Gastroesophageal sphincter (tissue), 4 donors: ENCODE measurements at regions not wholly inside any gene's neighbourhood (a gene's known extent, or its start where the extent isn't known, plus 50 kb on each side); places are given as distances from the start of the nearest gene placed in this dataset.

Experiments
- ATAC-seq: fragments of 150-250 bp; one replicate; pipeline ENCODE4 v1.9.1; 2016; ENCODE audit warnings: mild to moderate bottlenecking, moderate library complexity
- H3K27ac ChIP-seq, 4 donors: fragments of 200-600 bp; sonication (generic) in 3 of 4; 1 replicate in 3 of 4; 2 replicates in 1 of 4; pipeline ENCODE4 v1.5.1; 2016 to 2019
- H3K27me3 ChIP-seq: fragments of 200-600 bp; sonication (generic); one replicate; pipeline ENCODE4 v1.5.1; 2019
- H3K36me3 ChIP-seq, 2 donors: fragments of 200-600 bp; sonication (generic); one replicate each; pipeline ENCODE4 v1.5.1; 2019; ENCODE audit warnings: control low read depth in 1 of 2
- H3K4me1 ChIP-seq, 3 donors: fragments of 200-600 bp; sonication (generic); 1 replicate in 2 of 3; 2 replicates in 1 of 3; pipeline ENCODE4 v1.5.1; 2016 to 2019; ENCODE audit warnings: control low read depth in 2 of 3
- H3K4me3 ChIP-seq, 2 donors: fragments of 200-600 bp; sonication (generic); one replicate each; pipeline ENCODE4 v1.5.1; 2019; ENCODE audit warnings: mild to moderate bottlenecking in 1 of 2, moderate library complexity in 1 of 2
- H3K9me3 ChIP-seq, 3 donors: fragments of 200-600 bp; sonication (generic); one replicate each; pipeline ENCODE4 v1.5.1; 2017 to 2019; ENCODE audit warnings: control low read depth in 2 of 3
- EP300 ChIP-seq: sonication (generic); formaldehyde crosslinking; IDR thresholded peaks from one replicate; pipeline ENCODE4 v1.6.1; 2017; ENCODE audit warnings: antibody characterized with exemption, mild to moderate bottlenecking
- POLR2A ChIP-seq, 2 donors: fragments of 450-650 bp; IDR thresholded peaks; one replicate each; pipeline ENCODE4 v1.6.1; 2017; ENCODE audit warnings: antibody characterized with exemption in 2 of 2, mild to moderate bottlenecking in 2 of 2, moderate library complexity in 1 of 2
- POLR2AphosphoS5 ChIP-seq: sonication (generic); formaldehyde crosslinking; IDR thresholded peaks from one replicate; pipeline ENCODE4 v1.6.1; 2017; ENCODE audit warnings: antibody characterized with exemption
- WGBS, 2 donors: methylation state at CpG; one replicate each; pipeline ENCODE4 v1.1.5; 2018; ENCODE audit warnings: low coverage in 1 of 2; 5-methylcytosine and 5-hydroxymethylcytosine counted together
- TF ChIP-seq, protein P1 (sequence below), 4 experiments: fragments of 200-600 bp in 2 of 4; fragments of 450-650 bp in 2 of 4; sonication (generic) in 1 of 4; IDR thresholded peaks; one replicate each; pipeline ENCODE4 v1.5.1; 2017 to 2019; ENCODE audit warnings: antibody characterized with exemption in 4 of 4, mild to moderate bottlenecking in 2 of 4, moderate library complexity in 2 of 4

DNA sequence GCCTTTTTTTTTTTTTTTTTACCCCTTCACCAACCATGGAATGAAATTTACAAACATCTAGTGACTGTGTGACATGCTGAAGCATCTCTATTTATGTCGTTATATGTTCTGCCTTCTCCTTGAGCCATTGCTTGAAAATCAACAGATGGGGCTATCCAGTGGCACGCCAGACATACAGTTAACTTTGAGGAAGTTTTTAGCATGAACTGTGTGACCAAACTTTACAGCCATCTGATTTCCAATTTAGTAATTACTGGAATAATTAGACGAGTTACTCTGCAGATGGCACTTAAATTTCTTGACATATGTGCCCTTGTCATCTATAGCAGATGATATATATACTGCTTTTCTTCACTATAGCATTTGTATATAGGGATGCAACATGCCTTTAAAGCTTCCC, 192.1 kb downstream of the SNAPC1 start:
- Histone ChIP-seq H3K27me3 (no peaks in the 10 kb centered on the region), H3K4me3 (no peak overlapping the region), H3K9me3 (peaks cover 0 to 20% (median 0%) of the 10 kb centered on the region in 3 donors), H3K4me1 (no peaks in the 10 kb centered on the region), H3K27ac (no peak overlapping the region), H3K36me3 (no peaks in the 10 kb centered on the region)
- TF ChIP-seq, protein P1, sequence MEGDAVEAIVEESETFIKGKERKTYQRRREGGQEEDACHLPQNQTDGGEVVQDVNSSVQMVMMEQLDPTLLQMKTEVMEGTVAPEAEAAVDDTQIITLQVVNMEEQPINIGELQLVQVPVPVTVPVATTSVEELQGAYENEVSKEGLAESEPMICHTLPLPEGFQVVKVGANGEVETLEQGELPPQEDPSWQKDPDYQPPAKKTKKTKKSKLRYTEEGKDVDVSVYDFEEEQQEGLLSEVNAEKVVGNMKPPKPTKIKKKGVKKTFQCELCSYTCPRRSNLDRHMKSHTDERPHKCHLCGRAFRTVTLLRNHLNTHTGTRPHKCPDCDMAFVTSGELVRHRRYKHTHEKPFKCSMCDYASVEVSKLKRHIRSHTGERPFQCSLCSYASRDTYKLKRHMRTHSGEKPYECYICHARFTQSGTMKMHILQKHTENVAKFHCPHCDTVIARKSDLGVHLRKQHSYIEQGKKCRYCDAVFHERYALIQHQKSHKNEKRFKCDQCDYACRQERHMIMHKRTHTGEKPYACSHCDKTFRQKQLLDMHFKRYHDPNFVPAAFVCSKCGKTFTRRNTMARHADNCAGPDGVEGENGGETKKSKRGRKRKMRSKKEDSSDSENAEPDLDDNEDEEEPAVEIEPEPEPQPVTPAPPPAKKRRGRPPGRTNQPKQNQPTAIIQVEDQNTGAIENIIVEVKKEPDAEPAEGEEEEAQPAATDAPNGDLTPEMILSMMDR (IDR thresholded peaks at IDR 0.05) = no peak
- no peak for TF ChIP-seq EP300
- ATAC-seq = no peak
- 55 to 60% methylated on average over 3 of the region's 3 CpGs for WGBS, 2 donors

DNA sequence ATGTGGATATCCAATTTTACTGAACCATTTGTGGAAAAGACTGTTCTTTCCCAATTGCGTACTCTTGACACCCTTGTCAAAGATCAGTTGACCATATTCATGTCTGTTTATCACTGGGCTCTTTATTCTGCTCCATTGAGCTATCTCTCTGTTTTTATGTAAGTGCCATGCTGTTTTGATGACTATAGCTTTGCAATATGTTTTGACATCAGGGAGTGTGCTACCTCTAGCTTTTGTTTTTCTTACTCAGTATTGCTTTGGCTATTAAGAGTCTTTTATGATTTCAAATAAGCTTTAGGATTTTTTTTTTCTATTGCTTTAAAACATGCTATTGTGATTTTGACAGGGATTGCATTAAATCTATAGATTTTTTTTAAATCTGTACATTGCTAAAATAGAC, 194.3 kb downstream of the SNAPC1 start:
- Histone ChIP-seq H3K27ac (no peak overlapping the region), H3K4me3 (no peak overlapping the region), H3K36me3 (no peaks in the 10 kb centered on the region), H3K9me3 (peaks cover 0 to 20% (median 0%) of the 10 kb centered on the region in 3 donors), H3K4me1 (no peaks in the 10 kb centered on the region), H3K27me3 (no peaks in the 10 kb centered on the region)
- TF ChIP-seq POLR2AphosphoS5 (no peak), EP300 (no peak), POLR2A (IDR thresholded peaks at IDR 0.05) (no peak)
- TF ChIP-seq, protein P1 (IDR thresholded peaks at IDR 0.05) = no peak
- 75 to 89% methylated on average over 1 of the region's 1 CpG for WGBS, 2 donors
- no peak for ATAC-seq

DNA sequence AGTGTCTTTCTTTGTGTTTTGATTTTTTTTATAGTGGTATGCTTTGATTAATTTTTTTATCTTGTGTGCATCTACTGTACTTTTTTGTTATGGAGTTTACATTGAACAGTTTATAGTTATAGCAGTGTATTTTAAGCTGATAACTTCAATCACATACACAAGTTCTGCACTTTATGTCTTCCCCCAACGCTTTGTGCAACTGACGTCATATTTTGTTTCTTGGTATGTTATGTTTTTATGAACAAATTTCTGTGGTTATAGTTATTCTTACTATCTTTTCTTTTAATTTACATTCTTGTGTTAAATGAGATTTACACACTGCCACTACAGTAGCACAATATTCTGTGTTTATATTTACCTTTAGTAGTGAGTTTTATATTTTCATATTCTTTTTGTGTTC, 197.1 kb downstream of the SNAPC1 start:
- no peaks in the 10 kb centered on the region for H3K4me1 ChIP-seq
- TF ChIP-seq POLR2AphosphoS5 (no peak), POLR2A (IDR thresholded peaks at IDR 0.05) (no peak), EP300 (no peak)
- TF ChIP-seq, protein P1 (IDR thresholded peaks at IDR 0.05) = no peak
- 79 to 96% methylated on average over 2 of the region's 2 CpGs for WGBS, 2 donors

DNA sequence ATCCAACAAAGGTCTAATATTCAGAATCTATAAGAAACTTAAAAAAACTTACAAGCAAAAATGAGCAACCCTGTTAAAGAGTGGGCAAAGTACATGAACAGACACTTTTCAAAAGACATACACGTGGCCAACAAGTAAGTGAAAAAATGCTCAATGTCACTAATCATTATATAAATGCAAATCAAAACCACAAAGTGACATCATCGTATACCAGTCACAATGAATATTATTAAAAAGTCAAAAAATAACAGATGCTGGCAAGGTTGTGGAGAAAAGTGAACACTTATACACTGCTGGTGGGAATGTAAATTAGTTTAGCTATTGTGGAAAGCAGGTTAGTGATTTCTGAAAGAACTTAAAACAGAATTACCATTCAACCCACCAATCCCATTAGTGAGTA, 199.1 kb downstream of the SNAPC1 start:
- ATAC-seq = no peak
- TF ChIP-seq, protein P1 (IDR thresholded peaks at IDR 0.05) = no peak
- no peak for TF ChIP-seq POLR2AphosphoS5
- no peak for TF ChIP-seq EP300
- no peak for TF ChIP-seq POLR2A (IDR thresholded peaks at IDR 0.05)
- Histone ChIP-seq H3K4me1 (no peaks in the 10 kb centered on the region), H3K36me3 (no peaks in the 10 kb centered on the region), H3K9me3 (peaks cover 0 to 22% (median 0%) of the 10 kb centered on the region in 3 donors), H3K27me3 (no peaks in the 10 kb centered on the region), H3K4me3 (no peak overlapping the region), H3K27ac (no peak overlapping the region)
- 81 to 86% methylated on average over 2 of the region's 2 CpGs for WGBS, 2 donors

More for the DNA sequence above, 197.1 kb downstream of the SNAPC1 start:
- H3K27me3 ChIP-seq = no peaks in the 10 kb centered on the region
- no peak for ATAC-seq
- H3K9me3 ChIP-seq = peaks cover 0 to 29% (median 0%) of the 10 kb centered on the region in 3 donors
- no peaks in the 10 kb centered on the region for H3K36me3 ChIP-seq
- H3K4me3 ChIP-seq = no peak overlapping the region
- no peak overlapping the region for H3K27ac ChIP-seq

DNA sequence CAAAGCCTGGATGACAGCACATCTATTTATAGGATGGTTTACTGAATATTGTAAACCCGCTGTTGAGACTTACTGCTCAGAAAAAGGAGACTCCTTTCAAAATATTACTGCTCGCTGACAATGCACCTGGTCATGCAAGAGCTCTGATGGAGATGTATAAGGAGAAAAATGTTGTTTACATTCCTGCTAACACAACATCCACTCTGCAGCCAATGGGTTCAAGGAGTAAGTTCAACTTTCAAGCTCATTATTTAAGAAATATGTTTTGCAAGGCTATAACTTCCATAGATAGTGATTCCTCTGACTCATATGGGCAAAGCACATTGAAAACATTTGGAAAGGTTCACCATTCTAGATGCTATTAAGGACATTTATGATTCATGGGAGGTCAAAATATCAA, 201.7 kb downstream of the SNAPC1 start:
- Histone ChIP-seq H3K9me3 (peaks cover 0 to 10% (median 0%) of the 10 kb centered on the region in 3 donors), H3K27me3 (no peaks in the 10 kb centered on the region), H3K27ac (no peak overlapping the region), H3K4me3 (no peak overlapping the region), H3K36me3 (no peaks in the 10 kb centered on the region), H3K4me1 (no peaks in the 10 kb centered on the region)
- ATAC-seq = no peak
- TF ChIP-seq EP300 = no peak
- TF ChIP-seq POLR2AphosphoS5 = no peak
- TF ChIP-seq, protein P1 (IDR thresholded peaks at IDR 0.05) = no peak
- 78 to 80% methylated on average over 1 to 2 of the region's 2 CpGs for WGBS, 2 donors
